ENCODE measurements at regions not wholly inside any gene's neighbourhood (a gene's known extent, or its start where the extent isn't known, plus 50 kb on each side); places are given as distances from the start of the nearest gene placed in this dataset.

- ATAC-seq (ENCODE audit: low FRiP score) = no peak
- no peak for DNase-seq (ENCODE audit: low spot score)
- no peak for TF ChIP-seq CTCF (IDR thresholded peaks at IDR 0.05)
Observed at GRCh38 chr10:130751106-130751840, 560.2 kb downstream of the TCERG1L start.

GRCh38 chr10:130751851-130752250, 559.7 kb downstream of the TCERG1L start:
- DNase-seq (ENCODE audit: low spot score) (no peak), ATAC-seq (ENCODE audit: low FRiP score) (no peak)
- no peak for TF ChIP-seq CTCF (IDR thresholded peaks at IDR 0.05)

GRCh38 chr10:130756651-130757050, 554.9 kb downstream of the TCERG1L start:
- TF ChIP-seq CTCF (IDR thresholded peaks at IDR 0.05) = no peak
- DNase-seq (ENCODE audit: low spot score) (no peak), ATAC-seq (ENCODE audit: low FRiP score) (no peak)

- TF ChIP-seq CTCF (IDR thresholded peaks at IDR 0.05) = no peak
- DNase-seq (ENCODE audit: low spot score) = no peak
- ATAC-seq (ENCODE audit: low FRiP score) = no peak
Observed at GRCh38 chr10:130757271-130757670, 554.2 kb downstream of the TCERG1L start.

GRCh38 chr10:130757821-130758489, 553.6 kb downstream of the TCERG1L start:
- no peak for TF ChIP-seq CTCF (IDR thresholded peaks at IDR 0.05)
- DNase-seq (ENCODE audit: low spot score) = no peak
- no peak for ATAC-seq (ENCODE audit: low FRiP score)

- DNase-seq (ENCODE audit: low spot score) (no peak), ATAC-seq (ENCODE audit: low FRiP score) (no peak)
- TF ChIP-seq CTCF (IDR thresholded peaks at IDR 0.05) = no peak
Observed at GRCh38 chr10:130758529-130758928, 553.0 kb downstream of the TCERG1L start.
